ENCODE measurements at regions not wholly inside any gene's neighbourhood (a gene's known extent, or its start where the extent isn't known, plus 50 kb on each side); places are given as distances from the start of the nearest gene placed in this dataset.

GRCh38 chr20:43833511-43834395 is 80.9 kb upstream of the TOX2 start:
- no peaks in the 10 kb centered on the region for H3K36me3 Mint-ChIP-seq (ENCODE audit: low read depth)
- peaks cover 5% of the 10 kb centered on the region for H3K9me3 Mint-ChIP-seq
- H3K27me3 Mint-ChIP-seq (ENCODE audit: low read depth, poor library complexity) = peaks cover 26% of the 10 kb centered on the region
- no peaks in the 10 kb centered on the region for H3K4me1 Mint-ChIP-seq
- TF ChIP-seq CTCF (IDR thresholded peaks at IDR 0.05) = no peak
- H3K4me3 Mint-ChIP-seq = no peak overlapping the region
- no peak overlapping the region for H3K27ac Mint-ChIP-seq
- no peak for DNase-seq

GRCh38 chr20:43832961-43833360 is 81.7 kb upstream of the TOX2 start:
- no peak for TF ChIP-seq CTCF (IDR thresholded peaks at IDR 0.05)
- Mint-ChIP-seq H3K27ac (no peak overlapping the region), H3K36me3 (ENCODE audit: low read depth) (no peaks in the 10 kb centered on the region), H3K9me3 (peaks cover 5% of the 10 kb centered on the region), H3K4me1 (no peaks in the 10 kb centered on the region), H3K4me3 (no peak overlapping the region), H3K27me3 (ENCODE audit: low read depth, poor library complexity) (peaks cover 34% of the 10 kb centered on the region)
- DNase-seq = no peak

- H3K36me3 Mint-ChIP-seq (ENCODE audit: low read depth) = no peaks in the 10 kb centered on the region
- peaks cover 37% of the 10 kb centered on the region for H3K27me3 Mint-ChIP-seq (ENCODE audit: low read depth, poor library complexity)
- H3K4me1 Mint-ChIP-seq = no peaks in the 10 kb centered on the region
- no peak overlapping the region for H3K4me3 Mint-ChIP-seq
- H3K9me3 Mint-ChIP-seq = peaks cover 5% of the 10 kb centered on the region
- no peak overlapping the region for H3K27ac Mint-ChIP-seq
- DNase-seq = no peak
- TF ChIP-seq CTCF (IDR thresholded peaks at IDR 0.05) = no peak
Observed at GRCh38 chr20:43832096-43832816, 82.4 kb upstream of the TOX2 start.

GRCh38 chr20:43831481-43832065 is 83.1 kb upstream of the TOX2 start:
- no peak for TF ChIP-seq CTCF (IDR thresholded peaks at IDR 0.05)
- peaks cover 5% of the 10 kb centered on the region for H3K9me3 Mint-ChIP-seq
- H3K27me3 Mint-ChIP-seq (ENCODE audit: low read depth, poor library complexity) = peaks cover 36% of the 10 kb centered on the region
- DNase-seq = no peak
- no peak overlapping the region for H3K27ac Mint-ChIP-seq
- no peak overlapping the region for H3K4me3 Mint-ChIP-seq
- H3K4me1 Mint-ChIP-seq = no peaks in the 10 kb centered on the region
- H3K36me3 Mint-ChIP-seq (ENCODE audit: low read depth) = no peaks in the 10 kb centered on the region

GRCh38 chr20:43830883-43831282 is 83.8 kb upstream of the TOX2 start:
- Mint-ChIP-seq H3K9me3 (peaks cover 5% of the 10 kb centered on the region), H3K4me3 (no peak overlapping the region), H3K27me3 (ENCODE audit: low read depth, poor library complexity) (peaks cover 41% of the 10 kb centered on the region), H3K4me1 (no peaks in the 10 kb centered on the region), H3K36me3 (ENCODE audit: low read depth) (no peaks in the 10 kb centered on the region), H3K27ac (no peak overlapping the region)
- no peak for DNase-seq
- TF ChIP-seq CTCF (IDR thresholded peaks at IDR 0.05) = no peak

Measured in nephron progenitor cell (in vitro differentiated cells).